Nephron progenitor cell (in vitro differentiated cells): ENCODE measurements at regions not wholly inside any gene's neighbourhood (a gene's known extent, or its start where the extent isn't known, plus 50 kb on each side); places are given as distances from the start of the nearest gene placed in this dataset.

Source experiments
- DNase-seq: peaks from one replicate; pipeline ENCODE4 v3.0.0; 2021
- H3K27ac Mint-ChIP-seq: 2 replicates; pipeline ENCODE4 v1.8.0; 2021; ENCODE audit warnings: mild to moderate bottlenecking, moderate library complexity, mixed read lengths
- H3K27me3 Mint-ChIP-seq: 2 replicates; pipeline ENCODE4 v1.8.0; 2021; ENCODE audit warnings: mild to moderate bottlenecking, low read depth, mixed read lengths; ENCODE audit not compliant: poor library complexity
- H3K36me3 Mint-ChIP-seq: 2 replicates; pipeline ENCODE4 v1.8.0; 2021; ENCODE audit warnings: low read depth, mixed read lengths
- H3K4me1 Mint-ChIP-seq: 2 replicates; pipeline ENCODE4 v1.8.0; 2021; ENCODE audit warnings: mixed read lengths
- H3K4me3 Mint-ChIP-seq: 2 replicates; pipeline ENCODE4 v1.8.0; 2021; ENCODE audit warnings: mild to moderate bottlenecking, moderate library complexity, mixed read lengths
- H3K9me3 Mint-ChIP-seq: 2 replicates; pipeline ENCODE4 v1.8.0; 2021; ENCODE audit warnings: mild to moderate bottlenecking, moderate library complexity, mixed read lengths
- TF ChIP-seq, protein P1 (sequence below): fragments of 200-600 bp; sonication (generic); IDR thresholded peaks from 2 replicates; pipeline ENCODE4 v1.5.0; 2021; ENCODE audit warnings: antibody characterized with exemption

- H3K4me1 Mint-ChIP-seq = peaks cover 80% of the 10 kb centered on the region
- H3K27ac Mint-ChIP-seq = no peak overlapping the region
- H3K36me3 Mint-ChIP-seq = peaks cover 4% of the 10 kb centered on the region
- peak overlapping the region; percentile 78 for H3K4me3 Mint-ChIP-seq
- DNase-seq = no peak
- H3K9me3 Mint-ChIP-seq = no peaks in the 10 kb centered on the region
- H3K27me3 Mint-ChIP-seq = no peaks in the 10 kb centered on the region
- TF ChIP-seq, protein P1, sequence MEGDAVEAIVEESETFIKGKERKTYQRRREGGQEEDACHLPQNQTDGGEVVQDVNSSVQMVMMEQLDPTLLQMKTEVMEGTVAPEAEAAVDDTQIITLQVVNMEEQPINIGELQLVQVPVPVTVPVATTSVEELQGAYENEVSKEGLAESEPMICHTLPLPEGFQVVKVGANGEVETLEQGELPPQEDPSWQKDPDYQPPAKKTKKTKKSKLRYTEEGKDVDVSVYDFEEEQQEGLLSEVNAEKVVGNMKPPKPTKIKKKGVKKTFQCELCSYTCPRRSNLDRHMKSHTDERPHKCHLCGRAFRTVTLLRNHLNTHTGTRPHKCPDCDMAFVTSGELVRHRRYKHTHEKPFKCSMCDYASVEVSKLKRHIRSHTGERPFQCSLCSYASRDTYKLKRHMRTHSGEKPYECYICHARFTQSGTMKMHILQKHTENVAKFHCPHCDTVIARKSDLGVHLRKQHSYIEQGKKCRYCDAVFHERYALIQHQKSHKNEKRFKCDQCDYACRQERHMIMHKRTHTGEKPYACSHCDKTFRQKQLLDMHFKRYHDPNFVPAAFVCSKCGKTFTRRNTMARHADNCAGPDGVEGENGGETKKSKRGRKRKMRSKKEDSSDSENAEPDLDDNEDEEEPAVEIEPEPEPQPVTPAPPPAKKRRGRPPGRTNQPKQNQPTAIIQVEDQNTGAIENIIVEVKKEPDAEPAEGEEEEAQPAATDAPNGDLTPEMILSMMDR = no peak
These were observed 454.5 kb upstream of the ZNF608 start for GRCh38 chr5:125200866-125201373.

DNA sequence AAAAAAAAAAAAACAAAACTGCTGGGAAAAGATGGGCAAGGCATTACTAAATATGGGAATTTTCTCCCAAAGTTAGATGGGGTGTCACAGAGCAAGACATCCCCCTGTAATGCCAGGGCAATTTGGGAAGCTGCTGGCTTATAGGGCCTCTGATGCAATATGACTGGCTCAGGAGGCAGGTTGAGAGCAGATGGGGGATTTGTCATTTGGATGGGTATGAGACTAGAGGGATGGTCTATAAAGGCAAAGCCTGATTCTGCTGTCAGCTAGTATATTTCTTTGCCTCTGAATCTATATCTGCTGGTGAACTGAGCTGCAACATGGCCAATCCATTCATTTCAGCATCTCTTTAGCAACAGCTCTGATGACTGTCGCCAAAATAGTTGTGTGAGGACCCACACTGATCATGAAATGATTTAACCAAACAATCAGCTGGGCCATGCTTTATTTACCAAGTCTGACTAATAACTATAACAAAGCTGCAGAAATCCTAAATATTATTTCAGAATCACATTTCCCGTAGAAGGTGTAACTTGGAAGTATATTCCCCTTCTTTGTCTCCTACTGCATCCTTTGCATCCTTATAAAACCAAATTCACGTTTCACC is 455.1 kb upstream of the ZNF608 start:
- H3K9me3 Mint-ChIP-seq = peaks cover under 1% of the 10 kb centered on the region
- H3K27ac Mint-ChIP-seq = no peak overlapping the region
- H3K36me3 Mint-ChIP-seq = peaks cover 4% of the 10 kb centered on the region
- peaks cover 80% of the 10 kb centered on the region for H3K4me1 Mint-ChIP-seq
- no peak overlapping the region for H3K4me3 Mint-ChIP-seq
- TF ChIP-seq, protein P1 = no peak
- DNase-seq = no peak
- H3K27me3 Mint-ChIP-seq = no peaks in the 10 kb centered on the region

DNA sequence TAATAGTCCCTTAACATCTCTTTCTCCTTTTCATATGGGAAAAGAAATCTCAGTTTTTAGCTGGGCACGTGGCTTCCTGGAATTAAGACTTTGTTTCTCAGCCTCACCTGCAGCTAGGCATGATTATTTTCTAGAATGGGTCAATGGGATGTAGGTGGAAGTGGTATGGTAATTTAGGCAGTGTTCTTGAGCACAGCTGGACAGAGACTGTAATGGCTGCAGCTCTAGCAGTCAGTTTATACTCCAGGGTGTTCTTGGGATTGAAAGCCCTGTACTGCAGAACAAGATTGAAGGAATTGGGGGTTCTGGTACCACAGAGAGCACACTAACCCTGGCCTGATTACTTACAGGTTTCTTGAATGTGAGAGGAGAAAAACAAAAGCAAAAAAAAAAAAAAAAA is 455.9 kb upstream of the ZNF608 start:
- peaks cover 7% of the 10 kb centered on the region for H3K9me3 Mint-ChIP-seq
- no peak overlapping the region for H3K4me3 Mint-ChIP-seq
- no peaks in the 10 kb centered on the region for H3K27me3 Mint-ChIP-seq
- peaks cover 7% of the 10 kb centered on the region for H3K36me3 Mint-ChIP-seq
- H3K27ac Mint-ChIP-seq = no peak overlapping the region
- DNase-seq = no peak
- TF ChIP-seq, protein P1 = no peak
- H3K4me1 Mint-ChIP-seq = peaks cover 74% of the 10 kb centered on the region

GRCh38 chr5:125202871-125203438 is 456.5 kb upstream of the ZNF608 start:
- H3K9me3 Mint-ChIP-seq = peaks cover 7% of the 10 kb centered on the region
- TF ChIP-seq, protein P1 = no peak
- no peak overlapping the region for H3K4me3 Mint-ChIP-seq
- H3K36me3 Mint-ChIP-seq = peaks cover 8% of the 10 kb centered on the region
- no peak for DNase-seq
- peaks cover 68% of the 10 kb centered on the region for H3K4me1 Mint-ChIP-seq
- H3K27ac Mint-ChIP-seq = no peak overlapping the region
- H3K27me3 Mint-ChIP-seq = no peaks in the 10 kb centered on the region

GRCh38 chr5:125203912-125204311 is 457.5 kb upstream of the ZNF608 start:
- peaks cover 8% of the 10 kb centered on the region for H3K36me3 Mint-ChIP-seq
- no peak for DNase-seq
- no peak overlapping the region for H3K27ac Mint-ChIP-seq
- H3K9me3 Mint-ChIP-seq = peaks cover 7% of the 10 kb centered on the region
- TF ChIP-seq, protein P1 = no peak
- no peaks in the 10 kb centered on the region for H3K27me3 Mint-ChIP-seq
- peaks cover 61% of the 10 kb centered on the region for H3K4me1 Mint-ChIP-seq
- no peak overlapping the region for H3K4me3 Mint-ChIP-seq
